CMK (cell line): ENCODE measurements at regions not wholly inside any gene's neighbourhood (a gene's known extent, or its start where the extent isn't known, plus 50 kb on each side); places are given as distances from the start of the nearest gene placed in this dataset.
"Not testable (repeated sequence)": the region's sequence is repeated elsewhere in the genome, so short reads cannot be mapped to it uniquely, and the experiment has no call there.

ENCODE experiments used
- DNase-seq: peaks from one replicate; pipeline ENCODE4 v3.0.0-alpha.2; 2010; ENCODE audit warnings: low read depth

DNA sequence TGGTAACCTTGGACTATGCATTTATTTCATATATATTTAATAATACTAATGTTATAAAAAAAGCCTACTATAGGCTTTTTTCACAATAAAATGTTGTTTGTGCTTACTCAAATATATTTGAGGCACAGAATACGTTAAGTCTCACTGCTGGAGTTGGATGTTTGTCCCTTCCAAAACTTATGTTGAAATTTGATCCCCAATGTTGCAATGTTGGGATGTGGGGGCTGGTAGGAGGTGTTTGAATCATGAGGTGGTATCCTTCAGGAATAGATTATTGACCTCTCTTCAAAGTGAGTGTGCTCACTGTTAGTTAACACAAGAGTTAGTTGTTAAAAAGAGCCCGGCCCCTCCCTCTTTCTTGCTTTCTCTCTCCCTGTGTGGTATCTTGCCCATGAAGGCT, 1295.9 kb downstream of the JRKL start:
- DNase-seq, result no peak

DNA sequence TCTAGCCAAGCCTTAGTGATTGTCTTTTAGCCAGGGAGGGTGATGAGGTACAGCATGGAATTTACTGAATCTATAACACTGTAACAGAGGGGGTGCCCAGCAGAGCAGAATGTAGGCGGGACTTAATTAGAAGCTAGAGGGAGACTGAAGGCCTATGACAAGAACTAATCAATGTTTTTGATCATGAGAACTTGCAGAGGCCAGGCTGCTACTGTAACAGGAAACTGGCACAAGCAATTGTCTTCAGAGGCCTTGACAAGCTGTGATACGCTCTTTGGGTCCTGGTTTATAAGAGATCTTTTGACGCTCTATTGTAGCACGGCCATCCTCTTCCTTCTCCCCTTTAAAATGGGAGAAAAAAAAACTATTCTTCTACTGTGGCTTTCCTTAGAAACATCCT, 1297.3 kb downstream of the JRKL start:
- no peak for DNase-seq

GRCh38 chr11:97691061-97691460, 1301.2 kb downstream of the JRKL start:
- no peak for DNase-seq

- DNase-seq, result no peak
Measured at GRCh38 chr11:97702951-97703350, 1313.1 kb downstream of the JRKL start.

DNA sequence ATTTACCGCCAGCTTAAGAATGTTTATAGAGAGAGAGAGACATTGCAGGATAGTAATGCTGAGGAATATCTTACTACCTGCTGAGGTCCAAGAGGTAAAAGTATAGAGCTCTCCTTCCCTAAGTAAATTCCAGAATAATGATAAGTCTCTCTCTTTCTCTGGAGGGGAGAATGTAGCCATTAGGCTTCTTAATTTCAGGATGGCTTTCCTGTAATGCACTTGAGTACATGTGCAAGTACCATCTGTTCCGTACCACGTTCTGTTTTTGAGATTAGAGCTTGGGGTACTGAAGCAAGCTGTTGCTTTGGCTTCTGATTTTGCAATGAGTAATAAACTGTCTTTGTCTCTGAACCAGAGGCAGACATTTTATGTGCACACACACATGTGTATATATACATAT, 1314.0 kb downstream of the JRKL start:
- DNase-seq, result no peak

DNA sequence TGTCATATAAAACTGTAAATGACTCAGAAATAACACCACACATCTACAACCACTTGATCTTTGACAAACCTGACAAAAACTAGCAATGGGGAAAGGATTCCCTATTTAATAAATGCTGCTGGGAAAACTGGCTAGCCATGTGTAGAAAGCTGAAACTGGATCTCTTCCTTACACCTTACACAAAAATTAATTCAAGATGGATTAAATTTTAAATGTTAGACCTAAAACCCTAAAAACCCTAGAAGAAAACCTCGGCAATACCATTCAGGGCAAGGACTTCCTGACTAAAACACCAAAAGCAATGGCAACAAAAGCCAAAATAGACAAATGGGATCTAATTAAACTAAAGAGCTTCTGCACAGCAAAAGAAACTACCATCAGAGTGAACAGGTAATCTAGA, 1315.3 kb upstream of the CNTN5 start:
- not testable (repeated sequence) for DNase-seq

DNA sequence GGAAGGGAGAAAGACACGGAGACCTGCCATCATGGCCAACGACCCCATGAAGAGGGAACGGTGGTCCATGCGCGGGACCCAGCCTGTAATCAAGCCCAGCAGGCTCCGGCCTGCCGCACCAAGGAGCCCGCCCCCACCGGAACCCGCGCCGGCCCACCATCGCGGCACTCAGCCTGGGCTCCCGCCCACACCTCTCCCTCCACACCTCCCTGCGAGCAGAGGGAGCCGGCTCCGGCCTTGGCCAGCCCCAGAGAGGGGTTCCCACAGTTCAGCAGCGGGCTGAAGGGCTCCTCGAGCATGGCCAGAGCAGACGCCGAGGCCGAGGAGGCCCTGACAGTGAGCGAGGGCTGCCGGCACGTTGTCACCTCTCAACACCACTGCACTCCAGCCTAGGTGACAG, 1302.8 kb upstream of the CNTN5 start:
- no peak for DNase-seq

DNA sequence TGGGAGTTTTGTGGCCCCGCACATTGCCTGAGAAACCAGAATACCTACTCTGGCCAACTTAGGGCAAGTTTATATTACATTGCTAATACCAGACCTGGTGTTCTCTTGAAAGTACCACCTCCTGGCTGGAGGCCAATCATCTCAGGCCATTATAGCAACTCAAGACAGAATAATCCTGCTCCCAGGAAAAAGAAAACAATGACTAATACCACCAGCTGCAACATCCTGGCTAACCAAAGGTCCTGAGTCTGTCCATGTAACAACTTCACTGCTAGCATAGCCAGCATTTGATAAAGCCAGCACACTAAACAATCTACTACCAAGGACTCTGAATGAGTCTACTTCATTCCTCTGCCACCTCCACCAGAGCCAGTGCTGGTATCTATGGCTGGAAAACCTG, 1298.7 kb upstream of the CNTN5 start:
- DNase-seq, result no peak

DNA sequence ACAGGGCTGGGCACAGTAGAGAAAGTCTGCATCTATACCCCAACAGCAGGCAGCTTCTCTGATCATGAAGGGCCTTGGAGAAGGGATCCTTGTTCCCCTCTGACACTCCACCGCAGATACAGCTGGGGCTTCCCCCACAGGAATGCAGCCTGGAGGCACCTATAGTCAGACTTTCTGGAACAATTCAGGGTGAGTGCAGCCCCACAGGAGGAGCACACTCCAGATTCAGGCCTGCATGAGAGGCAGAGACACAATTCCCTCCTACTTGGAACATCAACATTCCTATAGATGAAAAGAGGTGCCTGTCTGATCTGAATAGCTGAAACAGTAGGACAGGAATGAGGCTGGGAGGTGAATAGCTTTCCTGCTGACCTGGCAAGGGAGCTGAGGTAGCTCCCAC, 1298.0 kb upstream of the CNTN5 start:
- no peak for DNase-seq

- no peak for DNase-seq
Measured at GRCh38 chr11:97729546-97730272, 1291.0 kb upstream of the CNTN5 start.

DNA sequence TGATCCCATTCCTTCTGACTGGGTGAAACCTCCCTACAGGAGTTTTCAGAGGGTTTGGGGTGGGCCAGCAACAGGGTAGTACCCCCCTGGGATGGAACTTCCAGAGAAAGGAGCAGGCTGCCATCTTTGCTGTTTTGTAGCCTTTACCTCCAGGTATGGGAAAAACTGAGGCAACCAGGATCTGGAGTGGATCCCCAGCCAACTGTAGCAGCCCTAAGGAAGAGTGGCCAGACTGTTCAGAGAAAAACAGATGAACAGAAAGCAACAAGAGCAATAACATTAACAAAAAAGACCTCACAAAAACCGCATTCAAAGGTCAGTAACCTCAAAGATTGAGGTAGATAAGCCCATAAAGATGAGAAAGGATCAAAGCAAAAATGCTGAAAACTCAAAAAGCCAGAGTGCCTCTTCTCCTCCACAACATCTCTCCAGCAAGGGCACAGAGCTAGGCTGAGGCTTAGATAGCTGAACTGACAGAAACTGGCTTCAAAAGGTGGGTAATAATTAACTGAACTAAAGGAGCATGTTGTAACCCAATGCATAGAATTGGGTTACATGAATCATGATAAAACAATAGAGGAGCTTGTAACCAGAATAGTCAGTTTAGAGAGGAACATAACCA, 1288.6 kb upstream of the CNTN5 start:
- DNase-seq, result no peak

- DNase-seq, result no peak
Measured at GRCh38 chr11:97738751-97739150, 1282.0 kb upstream of the CNTN5 start.

DNA sequence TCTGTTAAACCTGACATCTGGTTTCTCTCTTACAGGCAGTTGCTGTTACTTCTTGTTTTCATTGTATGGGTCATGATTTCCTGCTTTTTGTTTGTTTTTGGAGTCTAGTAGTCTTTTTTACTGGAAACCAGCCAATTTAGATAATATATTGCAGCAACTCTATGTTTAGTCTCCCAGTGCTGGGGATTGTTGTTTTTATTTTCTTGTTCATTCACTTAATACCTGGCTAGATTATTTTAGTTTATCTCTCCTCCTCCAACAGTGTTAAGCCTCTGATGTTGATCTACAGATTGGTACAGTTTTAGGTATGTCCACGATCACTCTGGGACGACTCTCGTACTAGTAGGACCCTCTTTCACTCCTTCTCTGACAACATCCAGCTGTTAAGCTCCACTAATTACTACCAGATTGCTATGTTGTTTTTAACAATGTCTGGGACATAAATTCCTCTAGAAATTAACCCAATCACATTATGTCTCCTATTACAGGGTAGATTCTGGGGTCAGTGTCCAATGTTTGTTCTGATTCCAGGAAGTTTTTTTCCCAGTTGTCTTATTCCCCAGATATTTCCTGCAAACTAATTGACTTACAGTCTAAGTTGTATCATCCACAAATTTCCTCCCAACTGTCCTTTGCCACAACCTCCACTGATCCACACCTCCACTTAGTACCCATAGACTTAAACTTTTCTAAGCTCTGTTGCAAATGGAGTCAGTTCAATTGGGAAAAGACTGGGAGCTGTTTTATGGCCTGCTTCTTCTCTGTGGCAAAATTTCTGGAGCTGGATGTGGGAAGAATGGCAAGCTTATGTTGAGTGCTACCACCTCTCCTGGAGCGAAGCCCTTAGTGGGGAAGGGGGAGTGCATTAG, 1280.6 kb upstream of the CNTN5 start:
- DNase-seq, result no peak

DNA sequence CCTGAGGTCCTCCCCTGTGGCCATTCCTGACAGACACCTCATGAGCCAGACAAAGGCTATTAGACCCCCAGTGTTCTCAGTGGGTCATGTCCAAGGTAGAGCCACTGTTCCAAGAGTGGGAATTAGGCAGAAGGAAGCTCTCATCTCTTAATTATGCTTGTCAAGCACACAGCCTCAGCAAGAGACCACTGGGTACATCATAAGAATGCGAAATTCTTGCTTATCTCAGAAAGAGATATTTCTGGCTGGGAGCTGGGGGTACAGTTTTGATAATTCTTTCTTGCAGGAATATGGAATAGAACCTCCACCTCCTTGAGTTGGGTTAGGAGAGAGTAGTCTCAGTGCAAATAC, 1280.0 kb upstream of the CNTN5 start:
- DNase-seq, result no peak

- DNase-seq, result no peak
Measured at GRCh38 chr11:97742717-97743116, 1278.0 kb upstream of the CNTN5 start.

GRCh38 chr11:97743205-97743742, 1277.5 kb upstream of the CNTN5 start:
- DNase-seq, result no peak

DNA sequence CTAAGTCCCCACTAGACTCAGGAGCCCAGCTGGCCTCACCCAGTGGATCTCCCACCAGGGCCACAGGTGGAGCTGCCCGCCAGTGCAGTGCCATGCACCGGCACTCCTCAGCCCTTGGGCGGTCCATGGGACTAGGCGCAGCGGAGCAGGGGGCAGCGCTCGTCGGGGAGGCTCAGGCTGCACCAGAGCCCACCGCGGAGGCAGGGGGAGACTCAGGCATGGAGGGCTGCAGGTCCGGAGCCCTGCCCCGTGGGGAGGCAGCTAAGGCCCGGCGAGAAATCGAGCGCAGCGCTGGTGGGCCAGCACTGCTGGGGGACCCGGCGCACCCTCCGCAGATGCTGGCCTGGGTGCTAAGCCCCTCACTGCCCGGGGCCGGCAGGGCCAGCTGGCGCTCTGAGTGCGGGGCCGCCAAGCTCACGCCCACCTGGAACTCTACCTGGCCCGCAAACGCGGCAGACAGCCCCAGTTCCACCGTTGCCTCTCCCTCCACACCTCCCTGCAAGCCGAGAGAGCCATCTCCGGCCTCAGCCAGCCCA, 1275.2 kb upstream of the CNTN5 start:
- no peak for DNase-seq

GRCh38 chr11:97746818-97747217, 1273.9 kb upstream of the CNTN5 start:
- no peak for DNase-seq

GRCh38 chr11:97751405-97751804, 1269.3 kb upstream of the CNTN5 start:
- DNase-seq, result no peak

GRCh38 chr11:97751952-97752351, 1268.8 kb upstream of the CNTN5 start:
- no peak for DNase-seq

DNA sequence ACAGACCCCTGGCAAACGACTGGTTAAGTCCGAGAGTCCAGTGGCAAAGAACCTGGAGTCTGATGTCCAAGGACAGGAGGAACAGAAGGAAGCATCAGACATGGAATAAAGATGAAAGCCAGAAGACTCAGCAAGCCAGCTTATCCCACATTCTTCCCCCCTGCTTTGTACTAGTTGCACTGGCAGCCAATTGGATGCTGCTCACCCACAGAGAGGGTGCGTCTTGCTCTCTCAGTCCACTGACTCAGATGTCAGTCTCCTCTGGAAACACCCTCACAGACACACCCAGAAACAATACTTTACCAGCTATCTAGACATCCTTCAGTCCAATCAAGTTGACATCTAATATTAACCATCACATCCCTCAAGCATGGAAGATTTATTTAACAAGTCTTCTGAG, 1265.8 kb upstream of the CNTN5 start:
- DNase-seq, result no peak

DNA sequence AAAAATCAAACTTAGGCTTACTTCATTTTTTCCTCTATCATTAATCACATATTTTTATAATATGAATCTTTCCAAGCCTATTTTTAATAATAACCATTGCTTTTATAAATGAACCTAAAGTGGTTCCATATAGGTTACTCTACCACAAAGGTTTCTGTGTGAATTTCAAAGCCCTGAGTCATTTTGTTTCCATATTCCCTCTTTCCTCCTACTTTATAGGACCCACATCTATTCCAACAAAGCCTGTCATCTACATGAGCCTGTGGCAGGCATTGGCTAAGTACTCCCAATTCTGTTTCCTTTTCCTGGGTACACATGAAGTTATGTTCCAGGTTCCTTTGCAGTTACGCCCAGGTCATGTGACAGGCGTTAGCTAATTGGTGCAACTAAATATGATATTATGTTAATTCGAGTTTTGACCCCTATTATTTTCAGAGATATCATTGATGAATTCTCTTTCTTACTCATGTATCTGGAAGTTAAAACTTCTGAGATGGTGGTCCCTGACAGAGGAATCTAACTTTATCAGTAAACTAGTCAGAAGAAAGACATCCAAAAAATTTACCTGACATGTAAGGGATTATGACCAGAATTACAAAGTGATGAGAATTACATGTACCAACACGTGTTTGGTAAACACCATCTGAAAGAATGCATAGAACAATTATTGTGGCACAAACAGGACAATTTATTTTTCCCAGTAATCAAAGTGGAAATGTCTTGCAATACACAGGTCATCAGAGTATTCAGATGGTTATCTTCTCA, 1264.0 kb upstream of the CNTN5 start:
- no peak for DNase-seq
